IMR-90 (cell line): ENCODE measurements at regions not wholly inside any gene's neighbourhood (a gene's known extent, or its start where the extent isn't known, plus 50 kb on each side); places are given as distances from the start of the nearest gene placed in this dataset.

Experiments used
- ATAC-seq: fragments of 200-7000 bp; cut with Tn5 transposase; 2 replicates; pipeline ENCODE4 v1.9.1; 2020; ENCODE audit warnings: low read depth, mild to moderate bottlenecking, moderate library complexity
- BruUV-seq: library from RNA; stranded (reverse); fragments of 400-500 nt; replicated peaks from 2 replicates; lab custom pipeline; 2021; lab: Mats Ljungman, UMichigan
- CTCF ChIA-PET: fragments of 300-600 bp; formaldehyde crosslinking; extraction: SDS; loops from one replicate; lab custom pipeline; 2021; ENCODE audit warnings: antibody characterized with exemption; lab: Yijun Ruan, JAX
- POLR2A ChIA-PET: fragments of 300-600 bp; sonication (Branson Sonifier 250); formaldehyde crosslinking; loops from one replicate; lab custom pipeline; 2022; ENCODE audit warnings: antibody characterized with exemption; ENCODE audit not compliant: unreplicated experiment; lab: Charles Lee
- DNase-seq: peaks from one replicate; pipeline ENCODE4 v3.0.0; 2013
- H2AFZ ChIP-seq: replicated peaks from 2 replicates; pipeline ENCODE3; 2013; ENCODE audit warnings: low read length, mild to moderate bottlenecking; ENCODE audit not compliant: poor library complexity
- H2AK5ac ChIP-seq: 2 replicates; pipeline ENCODE4 v1.6.1; 2013; ENCODE audit warnings: low read depth, low read length, inconsistent platforms
- H2AK9ac ChIP-seq: replicated peaks from 2 replicates; pipeline ENCODE3; 2013; ENCODE audit warnings: mild to moderate bottlenecking, low read depth, low read length, moderate library complexity; ENCODE audit not compliant: poor library complexity
- H2BK120ac ChIP-seq: 2 replicates; pipeline ENCODE4 v1.6.1; 2013; ENCODE audit warnings: low read depth, low read length, inconsistent platforms
- H2BK15ac ChIP-seq: 3 replicates; pipeline ENCODE4 v1.6.1; 2013; ENCODE audit warnings: low read depth, low read length, inconsistent platforms
- H2BK20ac ChIP-seq: 2 replicates; pipeline ENCODE4 v1.6.1; 2013; ENCODE audit warnings: low read depth, mild to moderate bottlenecking, inconsistent platforms, low read length, moderate library complexity
- H2BK5ac ChIP-seq: 2 replicates; pipeline ENCODE4 v1.6.1; 2013; ENCODE audit warnings: mild to moderate bottlenecking, low read depth, low read length, inconsistent platforms; ENCODE audit not compliant: poor library complexity, severe bottlenecking
- H3K14ac ChIP-seq: replicated peaks from 2 replicates; pipeline ENCODE4 v1.6.1; 2013; ENCODE audit warnings: low read depth, low read length, inconsistent platforms
- H3K18ac ChIP-seq: 2 replicates; pipeline ENCODE4 v1.6.1; 2013; ENCODE audit warnings: low read depth, low read length, control low read depth
- H3K23ac ChIP-seq: 2 replicates; pipeline ENCODE4 v1.6.1; 2013; ENCODE audit warnings: low read depth, low read length, inconsistent platforms
- H3K27ac ChIP-seq: 2 replicates; pipeline ENCODE4 v1.5.1; 2013; ENCODE audit warnings: mild to moderate bottlenecking, control low read depth, low read length; ENCODE audit not compliant: insufficient read depth
- H3K27me3 ChIP-seq: 2 replicates; pipeline ENCODE4 v1.6.1; 2013; ENCODE audit warnings: low read length; ENCODE audit not compliant: control insufficient read depth, insufficient read depth
- H3K36me3 ChIP-seq: 2 replicates; pipeline ENCODE4 v1.6.1; 2013; ENCODE audit warnings: low read length, mixed read lengths; ENCODE audit not compliant: control insufficient read depth, insufficient read depth
- H3K4ac ChIP-seq: 2 replicates; pipeline ENCODE4 v1.6.1; 2013; ENCODE audit warnings: low read depth, low read length, inconsistent platforms
- H3K4me1 ChIP-seq: 2 replicates; pipeline ENCODE4 v1.6.1; 2013; ENCODE audit warnings: low read length, mixed read lengths; ENCODE audit not compliant: control insufficient read depth, insufficient read depth
- H3K4me2 ChIP-seq: 2 replicates; pipeline ENCODE4 v1.6.1; 2013; ENCODE audit warnings: low read depth, mild to moderate bottlenecking, control low read depth, low read length, moderate library complexity
- H3K4me3 ChIP-seq: 2 replicates; pipeline ENCODE4 v1.5.1; 2013; ENCODE audit warnings: low read depth, mild to moderate bottlenecking, control low read depth, low read length, moderate library complexity; ENCODE audit not compliant: insufficient read depth
- H3K56ac ChIP-seq: 2 replicates; pipeline ENCODE4 v1.6.1; 2013; ENCODE audit warnings: low read length, inconsistent platforms; ENCODE audit not compliant: insufficient read depth; ENCODE audit errors: extremely low read depth
- H3K79me1 ChIP-seq, 2 experiments: 2 replicates each; pipeline ENCODE4 v1.6.1; 2013; ENCODE audit warnings: low read length in 2 of 2, inconsistent platforms in 1 of 2, low read depth in 1 of 2
- H3K9ac ChIP-seq: 2 replicates; pipeline ENCODE4 v1.6.1; 2013; ENCODE audit warnings: low read depth, low read length, control low read depth
- H3K9me1 ChIP-seq: 2 replicates; pipeline ENCODE4 v1.6.1; 2013; ENCODE audit warnings: low read length, inconsistent platforms; ENCODE audit not compliant: insufficient read depth
- H3K9me3 ChIP-seq: 2 replicates; pipeline ENCODE4 v1.6.1; 2013; ENCODE audit warnings: low read length; ENCODE audit not compliant: control insufficient read depth, insufficient read depth
- H4K20me1 ChIP-seq: 2 replicates; pipeline ENCODE4 v1.6.1; 2013; ENCODE audit warnings: low read length, inconsistent platforms; ENCODE audit not compliant: insufficient read depth
- H4K5ac ChIP-seq: 2 replicates; pipeline ENCODE4 v1.6.1; 2013; ENCODE audit warnings: mild to moderate bottlenecking, low read depth, low read length, control low read depth
- H4K8ac ChIP-seq, 2 experiments: 2 replicates each; pipeline ENCODE4 v1.6.1; 2013; ENCODE audit warnings: low read depth in 2 of 2, low read length in 2 of 2, control low read depth in 1 of 2, inconsistent platforms in 1 of 2
- H4K91ac ChIP-seq: 2 replicates; pipeline ENCODE4 v1.6.1; 2013; ENCODE audit warnings: low read depth, low read length, inconsistent platforms; ENCODE audit not compliant: insufficient read depth
- CEBPB ChIP-seq: IDR thresholded peaks from 2 replicates; pipeline ENCODE4 v1.6.1; 2012; ENCODE audit warnings: low read depth, low read length, improper control_type of control experiment
- MAFK ChIP-seq: IDR thresholded peaks from 2 replicates; pipeline ENCODE4 v1.6.1; 2012; ENCODE audit warnings: low read depth, low read length, improper control_type of control experiment
- MXI1 ChIP-seq: IDR thresholded peaks from 2 replicates; pipeline ENCODE4 v1.6.1; 2012; ENCODE audit warnings: low read depth, mild to moderate bottlenecking, low read length, moderate library complexity, borderline replicate concordance
- RFX5 ChIP-seq: IDR thresholded peaks from 2 replicates; pipeline ENCODE4 v1.8.0; 2012; ENCODE audit warnings: low read depth, mild to moderate bottlenecking, low read length, moderate library complexity
- WGBS, 2 experiments: methylation state at CpG; one replicate each; pipeline versions ENCODE4 v1.1.5 to v1.1.7; 2013; ENCODE audit warnings: missing lambda C conversion rate in 2 of 2; ENCODE audit not compliant: insufficient read length in 1 of 2; ENCODE audit errors: extremely low coverage in 2 of 2; 5-methylcytosine and 5-hydroxymethylcytosine counted together
- dilution Hi-C: fragments of 300-500 bp; cut with HindIII; formaldehyde crosslinking; loops from one replicate; pipeline ENCODE4 v1.14.3; 2018; ENCODE audit warnings: low sequenced_read_pairs; ENCODE audit not compliant: unreplicated experiment
- in situ Hi-C: fragments of 300-500 bp; cut with MboI; formaldehyde crosslinking; loops from 3 replicates; pipeline ENCODE4 v1.14.3; 2019; ENCODE audit warnings: low sequenced_read_pairs, inconsistent platforms, mixed read lengths
- intact Hi-C: fragments of 100-400 bp; cut with micrococcal nuclease; formaldehyde crosslinking; loops from 2 replicates; pipeline ENCODE4 v1.10.0; 2022

GRCh38 chr6:139448051-139448649, 73.7 kb upstream of the CITED2 start:
- dilution Hi-C loops, result no loop called here
- intact Hi-C loops, result loop anchor here (5.0 kb wide), 1 partner anchor 71 kb away; no protein-coding TSS in a partner anchor

More at GRCh38 chr6:139448051-139448649, 73.7 kb upstream of the CITED2 start:
- H3K36me3 ChIP-seq, result no peaks in the 10 kb centered on the region
- ChIA-PET CTCF (no interaction called here), POLR2A (no interaction called here)
- H3K4me1 ChIP-seq, result peaks cover 2% of the 10 kb centered on the region; the same call in 1 of the 2 replicates
- no peak overlapping the region for H3K56ac ChIP-seq
- WGBS, 2 experiments, result no CpG with 5 or more reads among the region's 2 CpGs
- DNase-seq, result peak; percentile 63
- no peak overlapping the region for H3K18ac ChIP-seq
- H3K14ac ChIP-seq, result no peak overlapping the region
- no peak overlapping the region for H3K4me3 ChIP-seq
- H2AK5ac ChIP-seq, result no peak overlapping the region
- no peak overlapping the region for H4K5ac ChIP-seq
- no peak overlapping the region for H4K8ac ChIP-seq
- H2AFZ ChIP-seq, result no peak overlapping the region
- TF ChIP-seq MXI1 (no peak), MAFK (peak; percentile 20; the same call in 1 of the 2 replicates), RFX5 (no peak), CEBPB (peak; percentile 10; the same call in 1 of the 2 replicates)
- H3K27me3 ChIP-seq, result no peaks in the 10 kb centered on the region
- ATAC-seq, result no peak
- no peaks in the 10 kb centered on the region for H3K9me1 ChIP-seq
- no peak overlapping the region for H2BK20ac ChIP-seq
- in situ Hi-C loops, result no loop called here
- H2AK9ac ChIP-seq, result no peak overlapping the region
- H3K27ac ChIP-seq, result no peak overlapping the region
- BruUV-seq, result no TSS peak
- H4K20me1 ChIP-seq, result no peaks in the 10 kb centered on the region
- no peak overlapping the region for H3K4me2 ChIP-seq
- no peak overlapping the region for H3K23ac ChIP-seq
- no peaks in the 10 kb centered on the region for H3K79me1 ChIP-seq
- H2BK15ac ChIP-seq, result no peak overlapping the region
- H3K9me3 ChIP-seq, result no peaks in the 10 kb centered on the region
- H2BK5ac ChIP-seq, result no peak overlapping the region
- no peak overlapping the region for H2BK120ac ChIP-seq
- H4K91ac ChIP-seq, result no peak overlapping the region
- H3K4ac ChIP-seq, result no peak overlapping the region
- no peak overlapping the region for H3K9ac ChIP-seq
